ENCODE measurements at regions not wholly inside any gene's neighbourhood (a gene's known extent, or its start where the extent isn't known, plus 50 kb on each side); places are given as distances from the start of the nearest gene placed in this dataset.

DNA sequence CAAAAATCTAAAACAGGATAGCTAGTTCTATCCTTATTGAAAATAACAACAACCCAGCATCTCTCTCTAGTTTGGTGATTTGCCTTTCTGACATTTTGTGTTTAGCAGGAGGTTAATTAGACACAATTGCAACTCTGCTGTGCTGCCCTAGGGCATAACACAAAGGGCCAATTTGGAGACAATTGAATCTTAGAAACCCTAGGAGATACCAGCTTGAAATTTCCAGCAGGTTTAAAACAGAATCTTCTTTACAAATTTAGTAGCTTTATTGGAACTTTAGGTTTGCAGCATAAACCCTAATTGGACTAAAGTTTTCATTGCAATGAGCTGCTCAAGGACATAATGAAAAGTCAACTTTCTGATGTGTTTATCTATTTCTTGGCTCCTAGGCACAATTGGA lies 166.7 kb upstream of the FER start:
- no peak for TF ChIP-seq EZH2 (IDR thresholded peaks at IDR 0.05; ENCODE audit: borderline replicate concordance, low read depth, low read length, severe bottlenecking)
- TF ChIP-seq, protein P1, sequence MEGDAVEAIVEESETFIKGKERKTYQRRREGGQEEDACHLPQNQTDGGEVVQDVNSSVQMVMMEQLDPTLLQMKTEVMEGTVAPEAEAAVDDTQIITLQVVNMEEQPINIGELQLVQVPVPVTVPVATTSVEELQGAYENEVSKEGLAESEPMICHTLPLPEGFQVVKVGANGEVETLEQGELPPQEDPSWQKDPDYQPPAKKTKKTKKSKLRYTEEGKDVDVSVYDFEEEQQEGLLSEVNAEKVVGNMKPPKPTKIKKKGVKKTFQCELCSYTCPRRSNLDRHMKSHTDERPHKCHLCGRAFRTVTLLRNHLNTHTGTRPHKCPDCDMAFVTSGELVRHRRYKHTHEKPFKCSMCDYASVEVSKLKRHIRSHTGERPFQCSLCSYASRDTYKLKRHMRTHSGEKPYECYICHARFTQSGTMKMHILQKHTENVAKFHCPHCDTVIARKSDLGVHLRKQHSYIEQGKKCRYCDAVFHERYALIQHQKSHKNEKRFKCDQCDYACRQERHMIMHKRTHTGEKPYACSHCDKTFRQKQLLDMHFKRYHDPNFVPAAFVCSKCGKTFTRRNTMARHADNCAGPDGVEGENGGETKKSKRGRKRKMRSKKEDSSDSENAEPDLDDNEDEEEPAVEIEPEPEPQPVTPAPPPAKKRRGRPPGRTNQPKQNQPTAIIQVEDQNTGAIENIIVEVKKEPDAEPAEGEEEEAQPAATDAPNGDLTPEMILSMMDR (IDR thresholded peaks at IDR 0.05; ENCODE audit: extremely low read depth in 1 of 2, insufficient read depth in 1 of 2, low read depth in 1 of 2, low read length in 2 of 2) = no peak

Measured in endothelial cell of umbilical vein (primary cell).